ENCODE measurements at regions not wholly inside any gene's neighbourhood (a gene's known extent, or its start where the extent isn't known, plus 50 kb on each side); places are given as distances from the start of the nearest gene placed in this dataset.

GRCh38 chr19:32174386-32175113 lies 170.9 kb upstream of the ZNF507 start:
- no peak overlapping the region for H3K4me3 ChIP-seq (ENCODE audit: low read depth, low read length)
- no peak for TF ChIP-seq CTCF (IDR thresholded peaks at IDR 0.05; ENCODE audit: insufficient read depth, low read depth, low read length)
- DNase-seq (ENCODE audit: low read depth): no peak

- no peak overlapping the region for H3K4me3 ChIP-seq (ENCODE audit: low read depth, low read length)
- DNase-seq (ENCODE audit: low read depth): no peak
- no peak for TF ChIP-seq CTCF (IDR thresholded peaks at IDR 0.05; ENCODE audit: insufficient read depth, low read depth, low read length)
Observed at GRCh38 chr19:32176591-32176990, 168.8 kb upstream of the ZNF507 start.

GRCh38 chr19:32177686-32178085 lies 167.7 kb upstream of the ZNF507 start:
- no peak for TF ChIP-seq CTCF (IDR thresholded peaks at IDR 0.05; ENCODE audit: insufficient read depth, low read depth, low read length)
- no peak for DNase-seq (ENCODE audit: low read depth)
- no peak overlapping the region for H3K4me3 ChIP-seq (ENCODE audit: low read depth, low read length)

- DNase-seq (ENCODE audit: low read depth): no peak
- H3K4me3 ChIP-seq (ENCODE audit: low read depth, low read length): no peak overlapping the region
- TF ChIP-seq CTCF (IDR thresholded peaks at IDR 0.05; ENCODE audit: insufficient read depth, low read depth, low read length): no peak
Observed at GRCh38 chr19:32178401-32178800, 167.0 kb upstream of the ZNF507 start.

- H3K4me3 ChIP-seq (ENCODE audit: low read depth, low read length): no peak overlapping the region
- no peak for DNase-seq (ENCODE audit: low read depth)
- TF ChIP-seq CTCF (IDR thresholded peaks at IDR 0.05; ENCODE audit: insufficient read depth, low read depth, low read length): no peak
Observed at GRCh38 chr19:32178956-32179355, 166.5 kb upstream of the ZNF507 start.

GRCh38 chr19:32181216-32181920 lies 164.0 kb upstream of the ZNF507 start:
- TF ChIP-seq CTCF (IDR thresholded peaks at IDR 0.05; ENCODE audit: insufficient read depth, low read depth, low read length): no peak
- DNase-seq (ENCODE audit: low read depth): no peak
- H3K4me3 ChIP-seq (ENCODE audit: low read depth, low read length): no peak overlapping the region
